HG02798 (cell line): ENCODE measurements at regions not wholly inside any gene's neighbourhood (a gene's known extent, or its start where the extent isn't known, plus 50 kb on each side); places are given as distances from the start of the nearest gene placed in this dataset.

Experiments
- ATAC-seq: cut with Tn5 transposase; IDR thresholded peaks from one replicate; pipeline ENCODE4 v1.9.1; 2021; ENCODE audit warnings: mild to moderate bottlenecking; ENCODE audit not compliant: unreplicated experiment, poor library complexity

DNA sequence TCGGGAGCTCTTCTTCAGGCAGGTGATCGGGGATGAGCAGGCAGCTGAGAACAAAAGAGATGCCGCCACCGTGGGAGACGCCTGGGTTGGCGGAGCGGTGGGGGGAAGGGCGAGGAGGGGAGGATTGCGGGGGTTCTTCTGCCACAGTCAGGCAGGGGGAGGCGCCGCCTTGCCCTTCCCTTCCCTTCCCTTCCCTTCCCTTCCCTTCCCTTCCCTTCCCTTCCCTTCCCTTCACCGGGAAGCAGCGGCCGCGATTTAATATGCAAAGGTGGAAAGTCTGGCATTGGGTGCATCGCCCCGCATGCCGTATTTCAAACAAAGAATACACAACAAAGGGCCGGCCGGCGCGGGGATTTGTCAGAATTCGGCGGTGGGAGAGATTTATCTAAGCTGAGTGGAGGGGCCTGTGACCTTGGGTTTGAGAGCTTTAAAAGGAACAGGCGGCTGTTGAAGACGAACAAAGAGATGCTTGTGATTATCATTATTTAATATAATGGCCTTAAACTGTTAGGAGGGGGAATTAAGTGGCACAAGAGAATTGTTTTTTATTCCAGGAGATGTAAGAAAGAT is 262.3 kb upstream of the TNRC6C start:
- ATAC-seq, result no peak

- no peak for ATAC-seq
Measured at GRCh38 chr17:77696721-77697460, 261.6 kb upstream of the TNRC6C start.

DNA sequence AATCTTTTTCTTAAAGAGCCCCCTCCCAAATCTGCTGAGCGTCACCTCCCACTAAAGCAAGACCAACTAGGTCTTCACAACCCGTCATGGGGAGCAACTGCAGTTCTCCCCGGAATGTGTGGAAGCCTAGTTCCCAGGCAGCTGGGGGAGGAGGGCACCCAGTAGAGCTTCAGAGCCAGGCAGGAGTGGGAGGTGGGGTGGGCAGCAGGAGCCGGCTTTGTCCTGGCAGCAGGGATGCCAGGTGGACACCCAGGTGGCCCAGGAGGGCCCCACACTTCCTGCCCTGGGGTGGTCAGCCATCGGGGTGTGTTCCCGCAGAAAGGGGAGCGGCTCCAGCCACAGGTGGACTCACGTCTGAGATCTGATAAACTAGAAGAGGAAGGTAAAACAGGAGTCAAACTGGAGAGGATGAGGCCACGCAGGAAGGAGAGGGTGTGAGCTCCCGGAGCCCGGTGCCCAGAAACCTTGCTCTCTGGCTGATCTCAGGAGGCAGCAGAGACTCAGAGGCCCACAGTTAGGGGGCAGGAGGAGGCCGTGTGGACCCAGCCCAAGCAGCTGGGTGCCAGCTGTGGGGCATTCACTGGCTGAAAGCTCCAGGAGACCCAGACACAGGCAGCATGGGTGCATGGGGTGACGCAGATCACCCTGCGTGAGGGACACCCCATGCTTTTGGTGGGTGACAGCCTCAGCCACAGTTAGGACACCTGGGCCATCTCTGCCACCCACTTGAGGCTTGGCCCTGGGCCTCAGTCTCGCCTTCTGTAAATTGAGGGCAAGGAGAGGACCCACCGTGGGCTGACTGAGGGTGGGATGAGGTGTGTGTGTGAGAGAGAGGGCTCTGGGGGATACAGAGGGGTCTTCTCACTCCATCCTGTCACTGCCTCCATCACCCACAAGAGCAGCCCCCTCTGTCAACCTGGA is 260.8 kb upstream of the TNRC6C start:
- ATAC-seq, result no peak

GRCh38 chr17:77698903-77699623 is 259.4 kb upstream of the TNRC6C start:
- ATAC-seq, result no peak

GRCh38 chr17:77700165-77700881 is 258.2 kb upstream of the TNRC6C start:
- no peak for ATAC-seq

DNA sequence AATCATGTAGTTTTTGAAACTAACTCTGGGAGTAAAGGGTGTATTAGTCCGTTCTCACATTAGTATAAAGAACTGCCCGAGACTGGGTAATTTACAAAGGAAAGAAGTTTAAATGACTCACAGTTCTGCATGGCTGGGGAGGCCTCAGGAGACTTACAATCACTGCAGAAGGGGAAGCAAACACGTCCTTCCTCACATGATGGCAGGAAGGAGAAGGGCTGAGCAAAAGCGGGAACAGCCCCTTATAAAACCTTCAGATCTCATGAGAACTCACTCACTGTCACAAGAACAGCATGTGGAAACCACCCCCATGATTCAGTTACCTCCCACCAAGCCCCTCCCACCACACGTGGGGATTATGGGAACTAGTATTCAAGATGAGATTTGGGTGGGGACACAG is 256.5 kb upstream of the TNRC6C start:
- ATAC-seq, result no peak

GRCh38 chr17:77704048-77704815 is 254.3 kb upstream of the TNRC6C start:
- ATAC-seq, result no peak

DNA sequence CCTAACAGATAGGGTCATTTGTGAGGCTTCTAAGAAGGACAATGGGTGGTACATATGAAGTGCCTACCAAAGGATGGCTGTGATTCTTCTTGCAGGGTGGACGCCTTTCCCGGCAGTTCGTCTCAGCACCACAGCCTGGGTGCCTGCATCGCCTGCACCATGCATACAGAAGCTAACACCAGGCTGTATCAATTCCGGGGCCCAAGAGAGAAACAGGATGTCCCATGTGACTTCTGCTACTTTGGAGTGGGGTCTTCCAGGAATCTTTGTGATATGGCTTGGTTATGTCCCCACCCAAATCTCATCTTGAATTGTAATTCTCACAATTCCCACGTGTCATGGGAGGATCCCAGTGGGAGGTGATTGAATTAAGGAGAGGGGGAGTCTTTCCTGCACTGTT is 251.6 kb upstream of the TNRC6C start:
- ATAC-seq, result no peak

- no peak for ATAC-seq
Measured at GRCh38 chr17:77707546-77707945, 251.0 kb upstream of the TNRC6C start.

DNA sequence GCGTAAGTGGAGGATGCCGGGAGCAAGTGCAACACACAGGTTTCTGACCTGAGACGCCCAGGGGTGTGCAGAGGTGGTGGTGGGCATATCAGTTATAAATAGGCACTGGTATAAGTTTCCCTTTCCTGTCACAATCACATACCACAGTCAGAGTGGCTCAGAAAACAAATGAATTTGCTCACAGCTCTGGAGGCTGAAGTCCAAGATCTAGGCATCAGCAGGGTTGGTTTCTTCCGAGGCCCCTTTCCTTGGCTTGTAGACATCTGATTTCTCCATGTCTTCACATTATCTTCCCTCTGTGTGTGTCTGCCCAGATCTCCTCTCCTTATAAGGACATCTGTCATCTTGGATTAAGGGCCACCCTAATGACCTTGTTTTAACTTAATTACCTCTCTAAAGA is 250.5 kb upstream of the TNRC6C start:
- ATAC-seq, result no peak

GRCh38 chr17:77708936-77709335 is 249.6 kb upstream of the TNRC6C start:
- ATAC-seq, result no peak

GRCh38 chr17:77709594-77709993 is 248.9 kb upstream of the TNRC6C start:
- no peak for ATAC-seq

DNA sequence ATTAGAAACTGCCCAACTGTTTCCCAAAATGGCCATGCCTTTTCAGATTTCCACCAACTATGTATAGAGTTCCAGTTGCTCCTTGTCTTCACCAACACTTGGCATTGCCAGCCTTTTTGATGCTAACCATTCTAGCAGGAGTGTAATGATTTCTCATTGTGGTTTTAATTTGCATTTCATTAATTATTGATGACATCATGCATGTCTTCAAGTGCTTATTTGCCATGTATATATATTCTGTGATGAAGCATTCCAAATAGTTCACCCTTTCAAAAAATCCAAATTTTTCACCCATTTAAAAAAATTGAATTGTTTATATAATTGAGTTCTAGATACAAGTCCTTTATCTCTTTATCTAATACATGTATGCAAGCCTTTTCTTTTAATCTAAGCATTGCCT is 245.9 kb upstream of the TNRC6C start:
- ATAC-seq, result no peak

DNA sequence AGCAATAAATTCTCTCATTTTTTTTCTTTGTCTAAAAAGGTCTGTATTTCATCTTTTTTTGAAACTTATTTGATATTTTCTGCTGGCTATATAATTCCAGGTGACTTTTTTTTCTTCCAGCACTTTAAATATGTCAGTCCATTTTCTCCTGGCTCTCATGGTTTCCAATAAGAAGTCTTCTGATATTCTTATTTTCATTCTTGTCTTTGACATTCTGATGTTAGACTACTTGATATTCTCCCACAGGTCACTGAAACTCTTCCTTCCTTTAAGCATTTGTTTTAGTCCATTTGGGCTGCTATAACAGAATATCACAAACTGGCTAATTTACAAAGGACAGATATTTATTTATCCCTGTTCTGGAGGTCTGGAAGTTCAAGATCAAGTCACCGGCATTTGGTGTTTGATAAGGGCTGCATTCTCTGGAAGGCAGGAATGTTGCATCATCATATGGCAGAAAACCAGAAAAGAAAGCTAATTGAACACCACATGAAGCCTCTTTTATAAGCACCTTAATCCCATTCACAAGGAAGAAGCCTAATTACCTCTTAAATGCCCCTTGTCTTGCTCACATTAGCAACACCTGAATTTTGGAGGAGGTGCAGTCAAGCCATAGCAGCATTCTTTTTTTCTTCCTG is 242.1 kb upstream of the TNRC6C start:
- no peak for ATAC-seq

DNA sequence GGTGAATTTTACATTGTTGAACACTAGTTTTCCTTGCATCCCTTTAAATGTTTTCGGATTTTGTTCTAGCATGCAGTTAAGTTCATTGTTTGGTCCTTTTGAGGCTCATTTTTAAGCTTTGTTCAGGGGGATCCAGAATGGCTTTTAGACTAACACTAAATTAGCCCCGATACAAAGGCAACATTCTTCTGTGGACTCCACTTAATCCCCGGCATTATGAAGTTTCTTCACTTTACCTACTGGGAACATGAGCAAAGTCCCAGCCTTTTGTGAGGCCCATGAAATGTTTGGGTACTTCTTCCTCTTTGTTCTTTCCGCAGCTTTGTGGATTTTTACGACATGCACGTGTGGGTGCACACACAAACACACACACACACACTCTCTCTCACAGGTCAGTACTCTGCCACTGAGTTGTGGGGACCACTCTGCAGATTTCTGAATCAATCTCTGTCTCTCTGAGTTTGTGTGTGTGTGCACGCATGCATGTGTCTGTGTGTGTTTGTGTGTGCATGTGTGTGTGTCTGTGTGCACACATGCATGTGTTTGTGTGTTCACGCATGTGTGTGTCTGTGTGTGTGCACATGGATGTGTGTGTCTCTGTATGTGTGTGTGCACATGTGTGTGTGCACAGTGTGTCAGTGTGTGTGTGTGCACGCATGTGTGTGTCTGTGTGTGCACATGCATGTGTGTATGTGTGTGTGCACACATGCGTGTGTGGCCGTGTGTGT is 240.4 kb upstream of the TNRC6C start:
- ATAC-seq, result no peak

DNA sequence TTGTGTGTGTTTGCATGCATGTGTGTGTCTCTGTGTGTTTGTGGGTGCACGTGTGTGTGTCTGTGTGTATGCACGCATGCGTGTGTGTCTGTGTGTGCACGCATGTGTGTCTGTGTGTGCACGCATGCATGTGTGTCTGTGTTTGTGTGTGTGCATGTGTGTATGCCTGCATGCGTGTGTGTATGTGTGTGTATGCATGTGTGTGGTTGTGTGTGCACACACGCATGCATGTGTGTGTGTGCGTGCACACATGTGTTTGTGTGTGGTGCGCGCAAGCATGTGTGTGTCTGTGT is 239.9 kb upstream of the TNRC6C start:
- ATAC-seq, result no peak

DNA sequence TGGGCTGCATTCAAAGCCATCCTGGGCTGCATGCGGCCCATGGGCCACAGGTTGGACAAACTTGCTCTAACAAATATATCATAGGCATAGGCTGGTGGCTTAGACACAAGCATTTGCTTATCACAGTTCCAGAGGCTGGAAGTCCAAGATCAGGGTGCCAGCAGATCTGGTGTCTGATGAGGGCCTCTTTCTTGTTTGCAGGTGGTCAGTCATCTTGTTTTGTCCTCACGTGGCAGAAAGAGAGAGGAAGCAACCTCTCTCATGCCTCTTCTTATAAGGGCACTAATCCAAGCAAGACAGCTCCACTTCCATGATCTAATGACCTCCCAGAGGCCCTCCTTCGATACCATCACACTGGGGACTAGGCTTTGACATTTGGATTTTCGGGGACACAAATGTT is 238.7 kb upstream of the TNRC6C start:
- no peak for ATAC-seq
